Adrenal gland (tissue), 9 donors: ENCODE measurements at regions not wholly inside any gene's neighbourhood (a gene's known extent, or its start where the extent isn't known, plus 50 kb on each side); places are given as distances from the start of the nearest gene placed in this dataset.

Experiments
- DNase-seq, 7 donors: peaks; one replicate each; pipeline ENCODE4 v3.0.0-alpha.2; 2019 to 2020
- H3K27ac ChIP-seq, 5 donors: fragments of 200-600 bp; sonication (generic) in 4 of 5; 1 replicate in 3 of 5; 2 replicates in 2 of 5; pipeline versions ENCODE4 v1.5.1 to v1.8.0; 2016 to 2020; ENCODE audit warnings: mild to moderate bottlenecking in 1 of 5
- H3K27me3 ChIP-seq: fragments of 200-600 bp; 2 replicates; pipeline ENCODE4 v1.8.0; 2021
- H3K36me3 ChIP-seq, 2 donors: fragments of 200-600 bp; replicated peaks in 1 of 2; 1 replicate in 1 of 2; 2 replicates in 1 of 2; pipeline versions ENCODE4 v1.5.1 to v1.8.0; 2018 to 2022
- H3K4me1 ChIP-seq, 2 donors: fragments of 200-600 bp; replicated peaks in 1 of 2; 1 replicate in 1 of 2; 2 replicates in 1 of 2; pipeline versions ENCODE4 v1.5.1 to v1.8.0; 2018 to 2021
- H3K4me3 ChIP-seq, 4 donors: fragments of 200-600 bp; sonication (generic) in 3 of 4; one replicate each; pipeline ENCODE4 v1.5.1; 2016 to 2018
- H3K9me3 ChIP-seq, 3 donors: fragments of 200-600 bp; sonication (generic) in 1 of 3; replicated peaks in 1 of 3; 1 replicate in 2 of 3; 2 replicates in 1 of 3; pipeline versions ENCODE4 v1.5.1 to v1.8.0; 2016 to 2021
- CTCF ChIP-seq, 6 experiments: fragments of 450-650 bp in 4 of 6; fragments of 200-600 bp in 2 of 6; sonication (generic) in 1 of 6; IDR thresholded peaks; 1 replicate in 5 of 6; 2 replicates in 1 of 6; pipeline versions ENCODE4 v1.5.1 to v1.8.0; 2016 to 2021; ENCODE audit warnings: antibody characterized with exemption in 6 of 6, mild to moderate bottlenecking in 2 of 6, moderate library complexity in 1 of 6
- POLR2A ChIP-seq, 2 donors: fragments of 450-650 bp; IDR thresholded peaks; one replicate each; pipeline ENCODE4 v1.6.1; 2017; ENCODE audit warnings: antibody characterized with exemption in 2 of 2, mild to moderate bottlenecking in 2 of 2, moderate library complexity in 1 of 2
- WGBS, 4 donors: extraction: QIAGEN DNeasy Blood & Tissue Kit in 2 of 4; methylation state at CpG; one replicate each; pipeline versions ENCODE4 v1.1.5 to v1.1.7; 2013 to 2017; 5-methylcytosine and 5-hydroxymethylcytosine counted together
- intact Hi-C, 2 donors: fragments of 100-400 bp; cut with DNase I; formaldehyde crosslinking; loops; one replicate each; pipeline versions ENCODE4 v1.14.1 to v1.15.0; 2022 to 2023
- donor health status: healthy with polysubstance abuse.
- donor health status: Bipolar disorder and iron deficiency.
- donor health status: DM: yes; HTN: yes; CAD: no.
- donor health status: DM: no; HTN: no; CAD: no.
- donor health status: DM: no; HTN: no; CAD: no.

DNA sequence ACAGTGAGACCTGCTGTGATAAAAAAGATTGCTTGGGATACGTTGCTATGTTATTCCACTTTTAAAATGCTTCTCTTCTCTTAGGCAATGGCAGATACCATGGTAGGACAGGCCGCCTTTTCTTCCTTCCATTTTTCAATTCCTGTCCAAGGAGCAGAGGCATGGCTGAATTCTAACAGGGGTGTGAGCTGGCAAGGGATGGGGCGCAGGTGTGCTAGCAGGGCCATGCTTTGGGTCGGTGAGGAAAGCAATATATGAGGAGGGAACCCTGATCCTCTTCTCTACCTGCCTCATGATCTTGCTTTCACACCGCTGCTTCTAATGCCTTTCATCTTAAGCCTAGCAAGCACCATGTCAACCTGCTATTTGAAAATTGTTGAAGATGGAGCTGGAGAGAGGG lies 225.0 kb downstream of the KATNAL1 start:
- no peak overlapping the region for H3K4me3 ChIP-seq
- H3K9me3 ChIP-seq = no peaks in the 10 kb centered on the region
- H3K4me1 ChIP-seq = no peaks in the 10 kb centered on the region
- intact Hi-C loops = no loop called here
- TF ChIP-seq CTCF (IDR thresholded peaks at IDR 0.05) = no peak
- TF ChIP-seq POLR2A (IDR thresholded peaks at IDR 0.05) = no peak
- H3K27ac ChIP-seq = no peak overlapping the region
- 85 to 90% (median 87%) methylated on average over 5 of the region's 5 CpGs for WGBS, 4 donors
- no peaks in the 10 kb centered on the region for H3K36me3 ChIP-seq
- no peak for DNase-seq
- H3K27me3 ChIP-seq = no peaks in the 10 kb centered on the region

DNA sequence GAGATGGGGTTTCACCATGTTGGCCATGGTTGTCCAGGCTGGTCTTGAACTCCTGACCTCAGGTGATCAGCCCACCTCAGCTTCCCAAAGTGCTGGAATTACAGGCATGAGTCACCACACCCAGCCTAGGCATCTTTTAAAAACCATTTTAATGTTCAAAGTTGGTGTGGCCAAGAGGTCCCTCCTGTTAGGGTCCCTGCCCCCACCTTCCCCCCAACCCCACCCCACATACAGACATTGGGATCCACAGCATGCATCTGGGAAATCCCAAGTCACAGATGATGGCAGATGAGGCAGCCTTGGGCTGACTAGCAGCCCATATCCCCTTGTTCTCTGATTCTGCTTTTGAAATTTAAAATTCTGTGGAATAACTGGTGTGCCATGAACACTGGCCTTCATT lies 226.0 kb downstream of the KATNAL1 start:
- intact Hi-C loops = no loop called here

GRCh38 chr13:30079501-30079900 lies 227.8 kb downstream of the KATNAL1 start:
- Histone ChIP-seq H3K36me3 (no peaks in the 10 kb centered on the region), H3K4me1 (no peaks in the 10 kb centered on the region), H3K4me3 (no peak overlapping the region), H3K9me3 (no peaks in the 10 kb centered on the region), H3K27me3 (no peaks in the 10 kb centered on the region), H3K27ac (no peak overlapping the region)
- DNase-seq = no peak
- intact Hi-C loops = no loop called here
- 74 to 79% (median 76%) methylated on average over 8 to 9 of the region's 9 CpGs for WGBS, 4 donors
- TF ChIP-seq POLR2A (IDR thresholded peaks at IDR 0.05) (no peak), CTCF (IDR thresholded peaks at IDR 0.05) (no peak)

More for the DNA sequence above, 226.0 kb downstream of the KATNAL1 start:
- no peak overlapping the region for H3K4me3 ChIP-seq
- TF ChIP-seq CTCF (IDR thresholded peaks at IDR 0.05) (no peak), POLR2A (IDR thresholded peaks at IDR 0.05) (no peak)
- DNase-seq = no peak
- no peaks in the 10 kb centered on the region for H3K36me3 ChIP-seq
- no peaks in the 10 kb centered on the region for H3K27me3 ChIP-seq
- no peaks in the 10 kb centered on the region for H3K4me1 ChIP-seq
- H3K9me3 ChIP-seq = no peaks in the 10 kb centered on the region
- H3K27ac ChIP-seq = no peak overlapping the region

- Histone ChIP-seq H3K4me1 (no peaks in the 10 kb centered on the region), H3K36me3 (no peaks in the 10 kb centered on the region), H3K4me3 (no peak overlapping the region), H3K27me3 (no peaks in the 10 kb centered on the region), H3K27ac (no peak overlapping the region), H3K9me3 (no peaks in the 10 kb centered on the region)
- 79 to 91% (median 89%) methylated on average over 10 of the region's 10 CpGs for WGBS, 4 donors
- TF ChIP-seq POLR2A (IDR thresholded peaks at IDR 0.05) = no peak
- TF ChIP-seq CTCF (IDR thresholded peaks at IDR 0.05) = no peak
- intact Hi-C loops = no loop called here
- no peak for DNase-seq
Measured at GRCh38 chr13:30078059-30078458, 227.6 kb upstream of the UBL3 start.
